ENCODE measurements at regions not wholly inside any gene's neighbourhood (a gene's known extent, or its start where the extent isn't known, plus 50 kb on each side); places are given as distances from the start of the nearest gene placed in this dataset.

GRCh38 chrX:115949900-115950822, 220.4 kb upstream of the AGTR2 start:
- H3K27me3 ChIP-seq (ENCODE audit: control insufficient read depth, insufficient read depth, low read length) = no peaks in the 10 kb centered on the region
- POLR2A ChIA-PET = no interaction called here
- no peak overlapping the region for H3K4me3 ChIP-seq (ENCODE audit: low read depth, low read length)
- no peak for DNase-seq (ENCODE audit: low read depth)
- no peak for TF ChIP-seq CTCF (IDR thresholded peaks at IDR 0.05; ENCODE audit: insufficient read depth, low read depth, low read length)
- no peaks in the 10 kb centered on the region for H3K36me3 ChIP-seq (ENCODE audit: control insufficient read depth, insufficient read depth, low read length)
- CTCF ChIA-PET = no interaction called here

GRCh38 chrX:115952417-115953092, 218.0 kb upstream of the AGTR2 start:
- H3K4me3 ChIP-seq (ENCODE audit: low read depth, low read length) = no peak overlapping the region
- POLR2A ChIA-PET = no interaction called here

GRCh38 chrX:115957862-115958490, 212.6 kb upstream of the AGTR2 start:
- Histone ChIP-seq H3K36me3 (ENCODE audit: control insufficient read depth, insufficient read depth, low read length) (no peaks in the 10 kb centered on the region), H3K4me3 (ENCODE audit: low read depth, low read length) (no peak overlapping the region), H3K27me3 (ENCODE audit: control insufficient read depth, insufficient read depth, low read length) (no peaks in the 10 kb centered on the region)
- ChIA-PET POLR2A (no interaction called here), CTCF (no interaction called here)
- DNase-seq (ENCODE audit: low read depth) = no peak
- TF ChIP-seq CTCF (IDR thresholded peaks at IDR 0.05; ENCODE audit: insufficient read depth, low read depth, low read length) = no peak

More at GRCh38 chrX:115952417-115953092, 218.0 kb upstream of the AGTR2 start:
- H3K36me3 ChIP-seq (ENCODE audit: control insufficient read depth, insufficient read depth, low read length) = no peaks in the 10 kb centered on the region
- no peak for DNase-seq (ENCODE audit: low read depth)
- CTCF ChIA-PET = no interaction called here
- H3K27me3 ChIP-seq (ENCODE audit: control insufficient read depth, insufficient read depth, low read length) = no peaks in the 10 kb centered on the region
- no peak for TF ChIP-seq CTCF (IDR thresholded peaks at IDR 0.05; ENCODE audit: insufficient read depth, low read depth, low read length)

GRCh38 chrX:115958687-115959359, 211.7 kb upstream of the AGTR2 start:
- H3K4me3 ChIP-seq (ENCODE audit: low read depth, low read length) = no peak overlapping the region
- H3K27me3 ChIP-seq (ENCODE audit: control insufficient read depth, insufficient read depth, low read length) = no peaks in the 10 kb centered on the region
- no peak for DNase-seq (ENCODE audit: low read depth)
- ChIA-PET CTCF (no interaction called here), POLR2A (no interaction called here)
- no peak for TF ChIP-seq CTCF (IDR thresholded peaks at IDR 0.05; ENCODE audit: insufficient read depth, low read depth, low read length)
- H3K36me3 ChIP-seq (ENCODE audit: control insufficient read depth, insufficient read depth, low read length) = no peaks in the 10 kb centered on the region
